HEK293 (cell line): ENCODE measurements at regions not wholly inside any gene's neighbourhood (a gene's known extent, or its start where the extent isn't known, plus 50 kb on each side); places are given as distances from the start of the nearest gene placed in this dataset.

Experiments
- CTCF ChIA-PET: fragments of 350-600 bp; formaldehyde crosslinking; extraction: SDS; loops from one replicate; lab custom pipeline; 2021; ENCODE audit warnings: antibody characterized with exemption; lab: Yijun Ruan, JAX
- POLR2A ChIA-PET: fragments of 300-600 bp; formaldehyde crosslinking; extraction: SDS; loops from one replicate; lab custom pipeline; 2020; ENCODE audit warnings: antibody characterized with exemption, inconsistent platforms; lab: Yijun Ruan, JAX
- H3K27ac ChIP-seq: fragments of 200-500 bp; sonication (Bioruptor generic); 2 replicates; pipeline ENCODE4 v1.5.1; 2014; ENCODE audit warnings: low read depth, low read length, control low read depth, inconsistent platforms; ENCODE audit errors: extremely low read depth
- H3K36me3 ChIP-seq, 2 experiments: fragments of 200-500 bp in 1 of 2; sonication (Bioruptor generic) in 1 of 2; 1 replicate in 1 of 2; 2 replicates in 1 of 2; pipeline ENCODE4 v1.5.1; 2014 to 2017; ENCODE audit warnings: inconsistent platforms in 2 of 2, low read length in 2 of 2; ENCODE audit not compliant: control insufficient read depth in 2 of 2, insufficient read depth in 1 of 2
- H3K4me1 ChIP-seq: fragments of 200-500 bp; sonication (Bioruptor generic); 2 replicates; pipeline ENCODE4 v1.5.1; 2014; ENCODE audit warnings: mild to moderate bottlenecking, low read length, inconsistent platforms; ENCODE audit not compliant: control insufficient read depth, insufficient read depth
- H3K4me3 ChIP-seq: 2 replicates; pipeline ENCODE4 v1.5.1; 2011; ENCODE audit warnings: low read depth, mild to moderate bottlenecking, control low read depth, low read length, moderate library complexity
- H3K9me3 ChIP-seq: fragments of 200-500 bp; sonication (Bioruptor generic); 2 replicates; pipeline ENCODE4 v1.5.1; 2014; ENCODE audit warnings: low read depth, low read length, inconsistent platforms; ENCODE audit not compliant: control insufficient read depth, insufficient read depth
- ATF2 ChIP-seq: fragments of 450-650 bp; formaldehyde crosslinking; IDR thresholded peaks from 2 replicates; pipeline ENCODE4 v1.5.1; 2016; ENCODE audit warnings: missing biosample characterization, missing genetic modification characterization, low read depth
- BCL11B ChIP-seq: fragments of 450-650 bp; formaldehyde crosslinking; IDR thresholded peaks from 2 replicates; pipeline ENCODE4 v1.5.1; 2016; ENCODE audit warnings: low read depth, missing biosample characterization, missing genetic modification characterization
- ELK4 ChIP-seq: IDR thresholded peaks from 2 replicates; pipeline ENCODE4 v1.6.1; 2011; ENCODE audit warnings: mild to moderate bottlenecking, low read depth, low read length, borderline replicate concordance
- KLF1 ChIP-seq: fragments of 450-650 bp; formaldehyde crosslinking; IDR thresholded peaks from 2 replicates; pipeline ENCODE4 v1.5.1; 2016; ENCODE audit warnings: missing biosample characterization, missing genetic modification characterization
- PATZ1 ChIP-seq: fragments of 450-650 bp; formaldehyde crosslinking; IDR thresholded peaks from 2 replicates; pipeline ENCODE4 v1.5.1; 2016; ENCODE audit warnings: missing biosample characterization, missing genetic modification characterization
- ZBTB1 ChIP-seq: fragments of 450-650 bp; formaldehyde crosslinking; IDR thresholded peaks from 2 replicates; pipeline ENCODE4 v1.5.1; 2016; ENCODE audit warnings: missing biosample characterization, missing genetic modification characterization
- ZBTB20 ChIP-seq: fragments of 450-650 bp; formaldehyde crosslinking; IDR thresholded peaks from 2 replicates; pipeline ENCODE4 v1.5.1; 2016; ENCODE audit warnings: missing biosample characterization, missing genetic modification characterization
- ZBTB8A ChIP-seq: fragments of 450-650 bp; formaldehyde crosslinking; IDR thresholded peaks from 2 replicates; pipeline ENCODE4 v1.5.1; 2016; ENCODE audit warnings: missing biosample characterization, missing genetic modification characterization
- ZNF132 ChIP-seq: fragments of 450-650 bp; formaldehyde crosslinking; IDR thresholded peaks from 2 replicates; pipeline ENCODE4 v1.5.1; 2017; ENCODE audit warnings: missing biosample characterization, missing genetic modification characterization, borderline replicate concordance
- ZNF266 ChIP-seq: fragments of 450-650 bp; formaldehyde crosslinking; IDR thresholded peaks from 2 replicates; pipeline ENCODE4 v1.5.1; 2016; ENCODE audit warnings: missing biosample characterization, missing genetic modification characterization, low read depth
- ZNF341 ChIP-seq: fragments of 450-650 bp; formaldehyde crosslinking; IDR thresholded peaks from 2 replicates; pipeline ENCODE4; 2016; ENCODE audit warnings: low read depth, missing biosample characterization, missing genetic modification characterization
- ZNF398 ChIP-seq: fragments of 450-650 bp; formaldehyde crosslinking; IDR thresholded peaks from 2 replicates; pipeline ENCODE4 v1.5.1; 2017; ENCODE audit warnings: missing biosample characterization, missing genetic modification characterization
- ZNF426 ChIP-seq: fragments of 450-650 bp; formaldehyde crosslinking; IDR thresholded peaks from 2 replicates; pipeline ENCODE4 v1.5.1; 2017; ENCODE audit warnings: missing biosample characterization, missing genetic modification characterization, mild to moderate bottlenecking, inconsistent platforms, moderate library complexity
- ZNF501 ChIP-seq: fragments of 450-650 bp; formaldehyde crosslinking; IDR thresholded peaks from 2 replicates; pipeline ENCODE4 v1.5.1; 2016; ENCODE audit warnings: missing biosample characterization, missing genetic modification characterization
- ZNF560 ChIP-seq: fragments of 450-650 bp; formaldehyde crosslinking; IDR thresholded peaks from 2 replicates; pipeline ENCODE4 v1.5.1; 2017; ENCODE audit warnings: missing biosample characterization, missing genetic modification characterization, borderline replicate concordance
- ZNF600 ChIP-seq: fragments of 450-650 bp; formaldehyde crosslinking; IDR thresholded peaks from 2 replicates; pipeline ENCODE4 v1.5.1; 2016; ENCODE audit warnings: missing biosample characterization, missing genetic modification characterization
- ZNF610 ChIP-seq: fragments of 450-650 bp; formaldehyde crosslinking; IDR thresholded peaks from 2 replicates; pipeline ENCODE4 v1.5.1; 2016; ENCODE audit warnings: missing biosample characterization, missing genetic modification characterization, borderline replicate concordance
- ZNF747 ChIP-seq: fragments of 450-650 bp; formaldehyde crosslinking; IDR thresholded peaks from 2 replicates; pipeline ENCODE4 v1.5.1; 2016; ENCODE audit warnings: missing biosample characterization, missing genetic modification characterization
- ZXDB ChIP-seq: fragments of 450-650 bp; formaldehyde crosslinking; IDR thresholded peaks from 2 replicates; pipeline ENCODE4 v1.5.1; 2016; ENCODE audit warnings: missing biosample characterization, missing genetic modification characterization

- Histone ChIP-seq H3K4me1 (no peaks in the 10 kb centered on the region), H3K9me3 (no peaks in the 10 kb centered on the region), H3K36me3 (no peaks in the 10 kb centered on the region), H3K27ac (no peak overlapping the region), H3K4me3 (no peak overlapping the region)
- TF ChIP-seq KLF1 (tag by site-specific recombination) (0 out of 2 replicates have a peak, but pooled peaks have one; percentile 26), ZBTB8A (no peak)
- ChIA-PET POLR2A (no interaction called here), CTCF (interaction anchor here (1.1 to 1.7 kb wide), 2 partner anchors 12 to 87 kb away, joined by 4 to 6 read pairs; no protein-coding TSS in a partner anchor)
Measured at GRCh38 chr6:12516070-12516469, 200.5 kb upstream of the PHACTR1 start.

GRCh38 chr6:12522347-12522746, 194.2 kb upstream of the PHACTR1 start:
- Histone ChIP-seq H3K4me1 (no peaks in the 10 kb centered on the region), H3K4me3 (no peak overlapping the region), H3K9me3 (no peaks in the 10 kb centered on the region), H3K27ac (no peak overlapping the region), H3K36me3 (no peaks in the 10 kb centered on the region)
- CTCF ChIA-PET = interaction anchor here (0.8 kb wide), 1 partner anchor 17 kb away, joined by 3 read pairs; no protein-coding TSS in a partner anchor
- POLR2A ChIA-PET = no interaction called here
- TF ChIP-seq ZBTB20 (tag by site-specific recombination) (no peak), ZXDB (tag by site-specific recombination) (no peak), PATZ1 (tag by site-specific recombination) (no peak), ZNF266 (tag by site-specific recombination) (no peak), ZNF747 (tag by site-specific recombination) (no peak), ZNF501 (tag by site-specific recombination) (no peak), ELK4 (no peak), BCL11B (tag by site-specific recombination) (no peak), ZNF132 (no peak), ZNF560 (tag by site-specific recombination) (no peak), ZNF341 (tag by site-specific recombination) (no peak), ZNF600 (no peak), ATF2 (no peak), ZNF426 (no peak), ZNF398 (tag by site-specific recombination) (no peak), ZBTB8A (no peak), ZNF610 (tag by site-specific recombination) (no peak), ZBTB1 (tag by site-specific recombination) (no peak)
